Stimulated activated CD4-positive, alpha-beta T cell treated with anti-CD3 and anti-CD28 coated beads, Interleukin-1b, Interleukin-23, amount 100 ng/mL, for 4 hours (primary cell): ENCODE measurements at regions not wholly inside any gene's neighbourhood (a gene's known extent, or its start where the extent isn't known, plus 50 kb on each side); places are given as distances from the start of the nearest gene placed in this dataset.

Experiments
- DNase-seq, 2 donors: peaks; one replicate each; pipeline ENCODE4 v3.0.0-alpha.2; 2020; ENCODE audit warnings: low read depth in 2 of 2

GRCh38 chr9:38159599-38159998 lies 90.6 kb upstream of the SHB start:
- DNase-seq = no peak

- DNase-seq = no peak
These were observed 89.6 kb upstream of the SHB start for GRCh38 chr9:38158628-38159027.

- DNase-seq = no peak
These were observed 88.7 kb upstream of the SHB start for GRCh38 chr9:38157711-38158110.

- no peak for DNase-seq
These were observed 85.7 kb upstream of the SHB start for GRCh38 chr9:38154501-38155421.

GRCh38 chr9:38153910-38154291 lies 84.9 kb upstream of the SHB start:
- DNase-seq = no peak

GRCh38 chr9:38153152-38153909 lies 84.3 kb upstream of the SHB start:
- DNase-seq = no peak

- DNase-seq = no peak
These were observed 80.6 kb upstream of the SHB start for GRCh38 chr9:38149647-38150046.

- no peak for DNase-seq
These were observed 77.8 kb upstream of the SHB start for GRCh38 chr9:38146844-38147243.

- DNase-seq = no peak
These were observed 76.6 kb upstream of the SHB start for GRCh38 chr9:38145526-38146053.

- DNase-seq = no peak
These were observed 75.4 kb upstream of the SHB start for GRCh38 chr9:38144421-38144820.

- DNase-seq = no peak
These were observed 72.9 kb upstream of the SHB start for GRCh38 chr9:38141746-38142591.

GRCh38 chr9:38138276-38138675 lies 69.2 kb upstream of the SHB start:
- no peak for DNase-seq

GRCh38 chr9:38137342-38137741 lies 68.3 kb upstream of the SHB start:
- no peak for DNase-seq

GRCh38 chr9:38136386-38136785 lies 67.4 kb upstream of the SHB start:
- DNase-seq = no peak

GRCh38 chr9:38134611-38135237 lies 65.7 kb upstream of the SHB start:
- DNase-seq = no peak

- no peak for DNase-seq
These were observed 64.6 kb upstream of the SHB start for GRCh38 chr9:38133595-38133994.

GRCh38 chr9:38132956-38133355 lies 63.9 kb upstream of the SHB start:
- DNase-seq = no peak

- no peak for DNase-seq
These were observed 62.7 kb upstream of the SHB start for GRCh38 chr9:38131729-38132128.

- no peak for DNase-seq
These were observed 61.7 kb upstream of the SHB start for GRCh38 chr9:38130724-38131123.

- no peak for DNase-seq
These were observed 60.3 kb upstream of the SHB start for GRCh38 chr9:38129366-38129765.

- DNase-seq = no peak
These were observed 59.8 kb upstream of the SHB start for GRCh38 chr9:38128752-38129270.
